ENCODE measurements at regions not wholly inside any gene's neighbourhood (a gene's known extent, or its start where the extent isn't known, plus 50 kb on each side); places are given as distances from the start of the nearest gene placed in this dataset.

DNA sequence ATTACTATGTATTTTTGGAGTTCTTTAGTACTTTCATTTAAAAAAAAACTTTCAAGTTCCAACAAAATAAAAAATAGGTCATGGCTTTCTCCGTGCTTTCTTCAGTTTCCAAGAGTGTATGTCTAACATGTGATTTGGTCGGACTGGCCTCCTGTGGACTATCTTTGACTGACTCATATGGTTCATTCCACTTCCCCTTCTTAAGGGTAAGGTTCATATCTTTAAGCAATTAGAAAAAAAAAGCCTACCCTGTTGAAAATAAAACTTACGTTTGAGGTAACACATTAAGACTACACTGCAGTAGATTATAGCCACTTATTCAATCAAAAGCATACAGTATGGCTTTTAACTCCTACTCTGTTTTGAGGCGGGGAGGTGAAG lies 112.8 kb upstream of the AHR start:
- in situ Hi-C loops (cut with HindIII; ENCODE audit: low pct_ligation_motif_present, low sequenced_read_pairs) = no loop called here
- H3K27ac ChIP-seq = no peak overlapping the region

DNA sequence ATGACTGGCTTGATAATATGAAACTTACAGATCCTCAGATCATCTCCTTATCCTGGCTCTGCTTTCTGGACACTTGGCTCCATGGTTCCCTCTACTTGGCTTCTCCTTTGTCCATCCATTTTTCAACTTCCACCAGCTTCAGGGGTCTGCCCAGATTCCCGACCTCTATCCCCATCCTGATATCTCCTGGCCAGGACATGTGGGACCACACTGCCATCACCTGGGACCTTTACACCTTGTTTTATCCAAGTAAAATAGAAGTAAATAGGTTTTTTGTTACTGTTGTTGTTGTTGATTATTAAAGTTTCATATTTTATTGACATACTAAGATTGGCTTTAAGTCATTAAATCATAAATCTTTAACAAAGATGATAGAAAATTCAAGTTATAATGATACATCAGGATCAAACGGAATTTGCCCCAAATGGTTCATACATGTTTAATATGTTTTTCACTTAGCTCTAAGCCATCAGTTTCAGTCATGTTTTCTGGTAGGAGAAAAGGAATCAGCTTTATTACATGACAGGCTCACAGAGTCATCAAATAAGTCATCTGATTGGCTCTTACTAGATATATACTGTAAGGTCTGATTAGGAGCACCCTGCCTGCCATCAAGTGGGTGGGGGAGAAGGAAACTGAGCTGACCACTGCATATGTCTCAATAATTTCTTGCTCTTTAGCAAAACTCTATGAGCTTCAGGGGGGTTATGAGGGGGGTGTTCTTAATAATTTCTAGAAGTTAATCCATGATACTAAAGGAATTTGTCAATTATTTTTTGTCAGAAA lies 111.5 kb upstream of the AHR start:
- TF ChIP-seq, protein P1, sequence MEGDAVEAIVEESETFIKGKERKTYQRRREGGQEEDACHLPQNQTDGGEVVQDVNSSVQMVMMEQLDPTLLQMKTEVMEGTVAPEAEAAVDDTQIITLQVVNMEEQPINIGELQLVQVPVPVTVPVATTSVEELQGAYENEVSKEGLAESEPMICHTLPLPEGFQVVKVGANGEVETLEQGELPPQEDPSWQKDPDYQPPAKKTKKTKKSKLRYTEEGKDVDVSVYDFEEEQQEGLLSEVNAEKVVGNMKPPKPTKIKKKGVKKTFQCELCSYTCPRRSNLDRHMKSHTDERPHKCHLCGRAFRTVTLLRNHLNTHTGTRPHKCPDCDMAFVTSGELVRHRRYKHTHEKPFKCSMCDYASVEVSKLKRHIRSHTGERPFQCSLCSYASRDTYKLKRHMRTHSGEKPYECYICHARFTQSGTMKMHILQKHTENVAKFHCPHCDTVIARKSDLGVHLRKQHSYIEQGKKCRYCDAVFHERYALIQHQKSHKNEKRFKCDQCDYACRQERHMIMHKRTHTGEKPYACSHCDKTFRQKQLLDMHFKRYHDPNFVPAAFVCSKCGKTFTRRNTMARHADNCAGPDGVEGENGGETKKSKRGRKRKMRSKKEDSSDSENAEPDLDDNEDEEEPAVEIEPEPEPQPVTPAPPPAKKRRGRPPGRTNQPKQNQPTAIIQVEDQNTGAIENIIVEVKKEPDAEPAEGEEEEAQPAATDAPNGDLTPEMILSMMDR (IDR thresholded peaks at IDR 0.05; ENCODE audit: low read depth, low read length, missing control alignments) = no peak
- in situ Hi-C loops (cut with HindIII; ENCODE audit: low pct_ligation_motif_present, low sequenced_read_pairs) = no loop called here
- no peak for DNase-seq

More for the DNA sequence above, 112.8 kb upstream of the AHR start:
- TF ChIP-seq, protein P1 (IDR thresholded peaks at IDR 0.05; ENCODE audit: low read depth, low read length, missing control alignments) = no peak
- no peaks in the 10 kb centered on the region for H3K36me3 ChIP-seq (replicated peaks)
- H3K27me3 ChIP-seq (replicated peaks) = no peaks in the 10 kb centered on the region
- no peak overlapping the region for H3K4me3 ChIP-seq (ENCODE audit: low read depth, low read length)
- peak; percentile 64 for DNase-seq

DNA sequence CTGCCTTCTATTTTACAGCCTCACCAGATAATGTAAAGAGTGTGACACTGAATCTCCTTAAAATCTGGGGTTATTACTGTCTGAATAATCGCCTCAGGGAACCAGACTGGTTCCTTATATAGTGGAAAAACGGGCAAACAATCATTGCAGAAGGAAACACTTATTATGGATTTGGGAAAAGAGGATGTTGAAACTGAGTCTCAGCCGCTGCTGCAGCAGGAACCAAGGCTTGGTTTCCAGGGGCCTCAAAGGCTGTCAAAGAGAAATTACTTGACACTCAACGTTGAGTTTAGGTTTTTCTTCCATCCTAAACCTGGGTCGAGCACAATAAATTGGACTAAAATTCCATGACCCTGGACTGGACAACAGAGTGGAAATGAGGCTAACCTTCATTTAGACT lies 103.8 kb upstream of the AHR start:
- no peak overlapping the region for H3K27ac ChIP-seq
- no peaks in the 10 kb centered on the region for H3K36me3 ChIP-seq (replicated peaks)
- no peak for DNase-seq
- TF ChIP-seq, protein P1 (IDR thresholded peaks at IDR 0.05; ENCODE audit: low read depth, low read length, missing control alignments) = no peak
- in situ Hi-C loops (cut with HindIII; ENCODE audit: low pct_ligation_motif_present, low sequenced_read_pairs) = no loop called here
- H3K27me3 ChIP-seq (replicated peaks) = no peaks in the 10 kb centered on the region
- H3K4me3 ChIP-seq (ENCODE audit: low read depth, low read length) = no peak overlapping the region

More for the DNA sequence above, 111.5 kb upstream of the AHR start:
- Histone ChIP-seq H3K4me3 (ENCODE audit: low read depth, low read length) (no peak overlapping the region), H3K27me3 (replicated peaks) (no peaks in the 10 kb centered on the region), H3K36me3 (replicated peaks) (no peaks in the 10 kb centered on the region), H3K27ac (no peak overlapping the region)

DNA sequence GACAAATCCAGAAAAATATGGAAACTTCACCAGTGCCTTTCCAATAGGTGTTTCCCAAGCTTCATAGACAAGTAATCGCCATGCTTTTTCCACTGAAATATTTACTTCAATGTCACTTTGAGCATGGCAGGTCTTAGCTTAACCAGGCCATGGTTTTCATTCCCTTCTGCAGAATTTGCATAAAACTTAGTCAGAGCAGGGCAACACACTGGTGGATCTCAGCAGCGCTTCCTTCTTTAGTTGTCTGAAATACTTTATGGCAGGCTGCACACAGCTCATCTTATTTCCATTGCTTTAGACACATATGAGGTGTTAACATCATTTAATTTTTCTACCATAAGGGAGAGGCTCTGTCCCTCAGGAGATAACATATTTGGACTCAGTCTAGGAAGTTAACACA lies 102.9 kb upstream of the AHR start:
- no peak overlapping the region for H3K4me3 ChIP-seq (ENCODE audit: low read depth, low read length)
- in situ Hi-C loops (cut with HindIII; ENCODE audit: low pct_ligation_motif_present, low sequenced_read_pairs) = no loop called here
- no peak for DNase-seq
- no peaks in the 10 kb centered on the region for H3K27me3 ChIP-seq (replicated peaks)
- H3K36me3 ChIP-seq (replicated peaks) = no peaks in the 10 kb centered on the region
- no peak overlapping the region for H3K27ac ChIP-seq
- TF ChIP-seq, protein P1 (IDR thresholded peaks at IDR 0.05; ENCODE audit: low read depth, low read length, missing control alignments) = no peak

DNA sequence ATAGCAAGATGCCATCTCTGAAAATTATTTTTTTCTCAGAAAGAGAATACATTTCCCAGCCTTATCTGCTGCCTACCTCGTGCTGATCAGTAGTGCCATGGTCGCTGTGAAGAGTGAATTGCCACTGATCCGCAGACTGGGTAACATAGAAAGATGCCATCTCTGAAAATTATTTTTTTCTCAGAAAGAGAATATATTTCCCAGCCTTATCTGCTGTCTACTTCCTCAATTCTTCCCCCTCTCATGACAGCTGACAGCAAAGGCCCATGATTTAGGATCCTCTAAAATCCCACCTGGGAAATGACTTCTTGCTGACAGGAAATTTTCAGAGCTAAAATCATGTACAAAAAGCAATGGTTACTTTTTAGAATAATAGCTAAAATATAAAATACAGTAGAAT lies 92.5 kb upstream of the AHR start:
- TF ChIP-seq, protein P1 (IDR thresholded peaks at IDR 0.05; ENCODE audit: low read depth, low read length, missing control alignments) = no peak
- H3K27me3 ChIP-seq (replicated peaks) = no peaks in the 10 kb centered on the region
- in situ Hi-C loops (cut with HindIII; ENCODE audit: low pct_ligation_motif_present, low sequenced_read_pairs) = no loop called here
- H3K4me3 ChIP-seq (ENCODE audit: low read depth, low read length) = no peak overlapping the region
- no peak overlapping the region for H3K27ac ChIP-seq
- no peak for DNase-seq
- H3K36me3 ChIP-seq (replicated peaks) = no peaks in the 10 kb centered on the region

Data from brain microvascular endothelial cell (primary cell).